Esophagus squamous epithelium (tissue), 5 donors: ENCODE measurements at regions not wholly inside any gene's neighbourhood (a gene's known extent, or its start where the extent isn't known, plus 50 kb on each side); places are given as distances from the start of the nearest gene placed in this dataset.

Source experiments
- DNase-seq: peaks from one replicate; lab custom pipeline; 2025; lab: John Stamatoyannopoulos, UW
- H3K27ac ChIP-seq, 4 donors: fragments of 200-600 bp; sonication (generic); one replicate each; pipeline ENCODE4 v1.5.1; 2016 to 2019; ENCODE audit warnings: mild to moderate bottlenecking in 1 of 4
- H3K27me3 ChIP-seq, 4 donors: fragments of 200-600 bp; sonication (generic); 1 replicate in 3 of 4; 2 replicates in 1 of 4; pipeline versions ENCODE4 v1.5.1 to v1.6.0; 2017 to 2021; ENCODE audit warnings: antibody characterized with exemption in 1 of 4
- H3K36me3 ChIP-seq, 3 donors: fragments of 200-600 bp; sonication (generic); one replicate each; pipeline ENCODE4 v1.5.1; 2016 to 2019
- H3K4me1 ChIP-seq, 3 donors: fragments of 200-600 bp; sonication (generic); one replicate each; pipeline ENCODE4 v1.5.1; 2017 to 2019
- H3K4me3 ChIP-seq, 4 donors: fragments of 200-600 bp; sonication (generic); 1 replicate in 3 of 4; 2 replicates in 1 of 4; pipeline ENCODE4 v1.5.1; 2016 to 2019; ENCODE audit warnings: mild to moderate bottlenecking in 2 of 4, moderate library complexity in 1 of 4
- H3K9me3 ChIP-seq, 3 donors: fragments of 200-600 bp; sonication (generic); one replicate each; pipeline ENCODE4 v1.5.1; 2016 to 2019
- POLR2A ChIP-seq, 4 donors: fragments of 450-650 bp; IDR thresholded peaks; one replicate each; pipeline ENCODE4 v1.6.1; 2017; ENCODE audit warnings: antibody characterized with exemption in 4 of 4, mild to moderate bottlenecking in 4 of 4, moderate library complexity in 3 of 4
- WGBS, 2 donors: methylation state at CpG; one replicate each; pipeline ENCODE4 v1.1.5; 2018; 5-methylcytosine and 5-hydroxymethylcytosine counted together
- intact Hi-C: fragments of 100-400 bp; cut with DNase I; formaldehyde crosslinking; loops from one replicate; pipeline ENCODE4 v1.15.0; 2022
- TF ChIP-seq, protein P1 (sequence below), 6 experiments: fragments of 450-650 bp in 4 of 6; fragments of 200-600 bp in 2 of 6; sonication (generic) in 2 of 6; IDR thresholded peaks; one replicate each; pipeline ENCODE4 v1.5.1; 2016 to 2019; ENCODE audit warnings: antibody characterized with exemption in 6 of 6, mild to moderate bottlenecking in 4 of 6, moderate library complexity in 4 of 6
- donor health status: DM: yes; HTN: yes; CAD: no.

DNA sequence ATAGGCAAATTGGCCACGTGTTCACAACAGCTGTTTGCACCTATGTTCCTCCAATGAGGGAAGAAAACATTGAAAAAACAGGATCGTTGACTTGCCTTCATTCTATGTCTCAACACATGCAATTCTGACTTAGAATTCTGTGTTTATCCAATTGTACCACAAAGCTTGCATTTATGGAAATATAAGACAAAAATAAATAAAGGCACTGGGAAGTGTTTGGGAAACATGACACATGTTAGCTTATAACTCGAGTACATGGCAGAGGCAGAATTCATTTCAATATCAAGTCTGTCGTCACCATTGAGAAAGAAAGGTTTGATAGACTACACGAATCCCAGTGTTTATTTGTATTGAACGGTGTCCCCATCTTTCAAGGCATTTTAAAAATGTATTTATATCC, 291.2 kb downstream of the AHR start:
- no peaks in the 10 kb centered on the region for H3K27me3 ChIP-seq
- H3K36me3 ChIP-seq = no peaks in the 10 kb centered on the region
- no peak overlapping the region for H3K27ac ChIP-seq
- no peaks in the 10 kb centered on the region for H3K4me1 ChIP-seq
- 74 to 81% methylated on average over 6 of the region's 6 CpGs for WGBS, 2 donors
- DNase-seq = no peak
- H3K9me3 ChIP-seq = no peaks in the 10 kb centered on the region
- H3K4me3 ChIP-seq = no peak overlapping the region
- no peak for TF ChIP-seq POLR2A (IDR thresholded peaks at IDR 0.05)
- TF ChIP-seq, protein P1, sequence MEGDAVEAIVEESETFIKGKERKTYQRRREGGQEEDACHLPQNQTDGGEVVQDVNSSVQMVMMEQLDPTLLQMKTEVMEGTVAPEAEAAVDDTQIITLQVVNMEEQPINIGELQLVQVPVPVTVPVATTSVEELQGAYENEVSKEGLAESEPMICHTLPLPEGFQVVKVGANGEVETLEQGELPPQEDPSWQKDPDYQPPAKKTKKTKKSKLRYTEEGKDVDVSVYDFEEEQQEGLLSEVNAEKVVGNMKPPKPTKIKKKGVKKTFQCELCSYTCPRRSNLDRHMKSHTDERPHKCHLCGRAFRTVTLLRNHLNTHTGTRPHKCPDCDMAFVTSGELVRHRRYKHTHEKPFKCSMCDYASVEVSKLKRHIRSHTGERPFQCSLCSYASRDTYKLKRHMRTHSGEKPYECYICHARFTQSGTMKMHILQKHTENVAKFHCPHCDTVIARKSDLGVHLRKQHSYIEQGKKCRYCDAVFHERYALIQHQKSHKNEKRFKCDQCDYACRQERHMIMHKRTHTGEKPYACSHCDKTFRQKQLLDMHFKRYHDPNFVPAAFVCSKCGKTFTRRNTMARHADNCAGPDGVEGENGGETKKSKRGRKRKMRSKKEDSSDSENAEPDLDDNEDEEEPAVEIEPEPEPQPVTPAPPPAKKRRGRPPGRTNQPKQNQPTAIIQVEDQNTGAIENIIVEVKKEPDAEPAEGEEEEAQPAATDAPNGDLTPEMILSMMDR (IDR thresholded peaks at IDR 0.05) = no peak
- intact Hi-C loops = no loop called here

DNA sequence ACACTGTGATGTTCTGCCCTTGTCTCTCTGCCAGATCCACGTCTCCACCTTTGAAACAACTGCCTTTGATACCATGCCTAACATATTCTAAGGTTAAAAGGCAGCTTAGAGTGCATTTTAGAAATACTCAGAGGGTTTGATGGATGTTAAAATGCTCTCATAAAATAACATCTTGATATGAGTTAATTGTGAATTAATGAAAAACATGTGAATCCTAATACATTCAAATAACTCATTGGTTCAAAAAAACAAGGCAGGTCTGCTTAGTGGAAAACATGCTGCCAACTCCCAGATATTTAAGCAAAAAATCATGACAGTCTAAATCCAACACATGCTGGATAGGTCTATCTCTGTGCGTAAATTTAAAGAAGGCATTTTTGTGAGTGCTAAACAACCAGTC, 291.8 kb downstream of the AHR start:
- no peak overlapping the region for H3K27ac ChIP-seq
- no peaks in the 10 kb centered on the region for H3K36me3 ChIP-seq
- H3K27me3 ChIP-seq = no peaks in the 10 kb centered on the region
- no peaks in the 10 kb centered on the region for H3K9me3 ChIP-seq
- H3K4me1 ChIP-seq = no peaks in the 10 kb centered on the region
- 64 to 68% methylated on average over 2 of the region's 2 CpGs for WGBS, 2 donors
- intact Hi-C loops = no loop called here
- TF ChIP-seq, protein P1 (IDR thresholded peaks at IDR 0.05) = no peak
- no peak for TF ChIP-seq POLR2A (IDR thresholded peaks at IDR 0.05)
- H3K4me3 ChIP-seq = no peak overlapping the region
- DNase-seq = no peak

DNA sequence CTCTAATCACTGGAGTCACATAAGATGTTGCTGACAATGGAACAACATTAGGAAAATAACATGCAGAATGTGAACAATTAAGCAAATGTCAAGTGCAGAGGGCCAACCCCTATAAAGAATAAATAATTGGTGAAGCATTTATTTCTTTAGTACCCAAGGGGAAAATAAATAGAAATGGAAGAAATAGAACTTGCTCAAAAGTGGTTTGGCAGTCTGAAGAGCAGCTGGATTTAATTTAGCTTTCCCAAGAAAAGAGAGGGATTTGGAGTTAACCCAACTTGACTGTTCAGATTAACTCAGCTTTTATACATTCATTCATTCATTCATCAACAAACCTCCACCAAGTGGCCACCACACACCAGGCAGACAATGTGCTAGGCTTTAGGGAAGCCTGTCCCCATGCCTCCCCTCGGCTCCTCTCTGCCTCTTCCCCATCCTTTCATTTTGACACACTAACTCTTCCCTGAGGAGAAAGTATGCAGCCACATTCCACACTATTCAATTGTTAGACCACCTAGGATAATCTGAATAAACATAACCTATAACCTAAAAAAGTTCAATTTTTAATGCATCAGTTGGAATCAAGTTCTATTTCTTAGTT, 295.5 kb downstream of the AHR start:
- intact Hi-C loops = no loop called here
- H3K27me3 ChIP-seq = no peaks in the 10 kb centered on the region
- no peaks in the 10 kb centered on the region for H3K9me3 ChIP-seq
- no peak for TF ChIP-seq POLR2A (IDR thresholded peaks at IDR 0.05)
- TF ChIP-seq, protein P1 (IDR thresholded peaks at IDR 0.05) = no peak
- no peak for DNase-seq
- 69 to 87% methylated on average over 1 of the region's 1 CpG for WGBS, 2 donors
- H3K27ac ChIP-seq = no peak overlapping the region
- H3K4me3 ChIP-seq = no peak overlapping the region
- peaks cover 0 to under 1% (median under 1%) of the 10 kb centered on the region in 3 donors for H3K4me1 ChIP-seq
- no peaks in the 10 kb centered on the region for H3K36me3 ChIP-seq

DNA sequence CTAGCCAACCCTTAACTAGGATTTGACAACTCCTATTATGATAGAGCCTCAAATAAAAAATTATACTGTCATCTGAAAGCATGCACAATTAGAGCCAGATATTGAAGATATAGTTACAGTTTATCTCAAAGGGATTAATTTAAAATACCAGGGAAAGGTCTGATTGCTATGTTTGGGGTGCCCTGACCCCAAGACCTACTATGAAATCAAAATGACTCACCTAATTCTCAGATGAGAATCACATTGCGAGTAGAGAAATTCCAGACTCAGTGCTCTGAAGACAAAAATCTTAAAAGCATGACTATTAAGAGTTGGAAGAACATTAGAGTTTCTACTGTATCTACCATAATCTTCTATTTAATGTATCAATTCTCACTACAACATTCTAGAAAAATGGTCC, 297.1 kb downstream of the AHR start:
- DNase-seq = no peak
- 75 to 78% methylated on average over 1 of the region's 1 CpG for WGBS, 2 donors
- no peaks in the 10 kb centered on the region for H3K9me3 ChIP-seq
- H3K27me3 ChIP-seq = no peaks in the 10 kb centered on the region
- intact Hi-C loops = no loop called here
- no peak overlapping the region for H3K27ac ChIP-seq
- no peak overlapping the region for H3K4me3 ChIP-seq
- peaks cover 0 to 17% (median 9%) of the 10 kb centered on the region in 3 donors for H3K4me1 ChIP-seq
- no peaks in the 10 kb centered on the region for H3K36me3 ChIP-seq
- no peak for TF ChIP-seq POLR2A (IDR thresholded peaks at IDR 0.05)
- TF ChIP-seq, protein P1 (IDR thresholded peaks at IDR 0.05) = no peak

DNA sequence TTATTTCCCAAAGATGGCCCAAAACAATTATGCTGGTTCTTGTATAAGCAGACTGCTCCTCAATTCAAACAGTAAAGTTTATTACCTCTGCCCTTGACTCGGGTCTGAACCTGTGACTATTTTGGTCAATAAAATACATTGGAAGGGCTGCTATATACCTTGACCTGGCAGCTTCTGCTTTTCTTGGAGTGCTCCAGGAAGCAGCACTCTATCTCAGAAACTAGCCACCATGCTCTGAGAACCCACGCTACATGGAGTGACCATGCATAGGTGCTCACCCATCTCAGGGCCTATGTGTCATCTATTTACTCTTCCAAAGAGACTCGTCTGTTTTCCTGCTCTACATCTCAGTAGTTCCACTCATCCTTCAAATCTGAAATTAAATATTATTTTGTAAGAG, 299.9 kb downstream of the AHR start:
- Histone ChIP-seq H3K4me1 (peaks cover 5 to 40% (median 13%) of the 10 kb centered on the region in 3 donors), H3K27me3 (no peaks in the 10 kb centered on the region), H3K27ac (no peak overlapping the region), H3K36me3 (no peaks in the 10 kb centered on the region), H3K4me3 (no peak overlapping the region), H3K9me3 (no peaks in the 10 kb centered on the region)
- WGBS, 2 donors = 65 to 70% methylated on average over 3 of the region's 3 CpGs
- intact Hi-C loops = no loop called here
- DNase-seq = no peak
- TF ChIP-seq, protein P1 (IDR thresholded peaks at IDR 0.05) = no peak
- no peak for TF ChIP-seq POLR2A (IDR thresholded peaks at IDR 0.05)
